GM23338 (cell line): ENCODE measurements at regions not wholly inside any gene's neighbourhood (a gene's known extent, or its start where the extent isn't known, plus 50 kb on each side); places are given as distances from the start of the nearest gene placed in this dataset.

Experiments
- ATAC-seq: fragments of 200-7000 bp; cut with Tn5 transposase; 3 replicates; pipeline ENCODE4 v1.9.1; 2020
- DNase-seq: peaks from one replicate; pipeline ENCODE4 v3.0.0-alpha.2; 2015; ENCODE audit warnings: low spot score
- H2AFZ ChIP-seq: fragments of 200-600 bp; sonication (generic); 2 replicates; pipeline ENCODE4 v1.8.0; 2016; ENCODE audit warnings: antibody characterized with exemption, mild to moderate bottlenecking, moderate library complexity
- H3F3A ChIP-seq: fragments of 200-600 bp; sonication (generic); replicated peaks from 2 replicates; pipeline ENCODE4 v1.8.0; 2017; ENCODE audit warnings: antibody characterized with exemption, mixed run types, low read depth
- H3K27ac ChIP-seq: fragments of 200-600 bp; sonication (generic); 2 replicates; pipeline ENCODE4 v1.6.1; 2016; ENCODE audit warnings: low read depth
- H3K27me3 ChIP-seq: fragments of 200-600 bp; sonication (generic); 2 replicates; pipeline ENCODE4 v1.8.0; 2016; ENCODE audit warnings: mild to moderate bottlenecking, mixed run types, moderate library complexity; ENCODE audit not compliant: insufficient read depth
- H3K36me3 ChIP-seq: fragments of 200-600 bp; sonication (generic); 2 replicates; pipeline ENCODE4 v1.8.0; 2016; ENCODE audit warnings: mild to moderate bottlenecking; ENCODE audit not compliant: insufficient read depth
- H3K4me1 ChIP-seq: fragments of 200-600 bp; sonication (generic); 2 replicates; pipeline ENCODE4 v1.8.0; 2016; ENCODE audit warnings: mild to moderate bottlenecking, moderate library complexity; ENCODE audit not compliant: insufficient read depth
- H3K4me2 ChIP-seq: fragments of 200-600 bp; sonication (generic); 2 replicates; pipeline ENCODE4 v1.7.1; 2017; ENCODE audit warnings: mixed run types
- H3K4me3 ChIP-seq: fragments of 200-600 bp; sonication (generic); 2 replicates; pipeline ENCODE4 v1.6.1; 2016; ENCODE audit warnings: mixed run types
- H3K79me2 ChIP-seq: fragments of 200-600 bp; sonication (generic); replicated peaks from 2 replicates; pipeline ENCODE4 v1.8.0; 2017; ENCODE audit warnings: mild to moderate bottlenecking; ENCODE audit not compliant: insufficient read depth
- H3K9me2 ChIP-seq: fragments of 200-600 bp; sonication (generic); 2 replicates; pipeline ENCODE4 v1.8.0; 2017; ENCODE audit not compliant: insufficient read depth
- H4K20me1 ChIP-seq: fragments of 200-600 bp; sonication (generic); replicated peaks from 2 replicates; pipeline ENCODE4 v1.8.0; 2017; ENCODE audit warnings: mild to moderate bottlenecking; ENCODE audit not compliant: insufficient read depth
- H3K27ac Mint-ChIP-seq: 2 replicates; pipeline ENCODE4 v1.8.0; 2020; ENCODE audit warnings: inconsistent platforms, mild to moderate bottlenecking, moderate library complexity, mixed read lengths
- H3K27me3 Mint-ChIP-seq: 3 replicates; pipeline ENCODE4 v1.8.0; 2022; ENCODE audit warnings: low read depth, mild to moderate bottlenecking, moderate library complexity, mixed read lengths, inconsistent platforms; ENCODE audit not compliant: insufficient read depth, poor library complexity
- H3K36me3 Mint-ChIP-seq: 3 replicates; pipeline ENCODE4 v1.8.0; 2021; ENCODE audit warnings: low read depth, mild to moderate bottlenecking, inconsistent platforms, moderate library complexity, mixed read lengths
- H3K4me1 Mint-ChIP-seq: 3 replicates; pipeline ENCODE4 v1.8.0; 2020; ENCODE audit warnings: mild to moderate bottlenecking, inconsistent platforms, mixed read lengths
- H3K4me3 Mint-ChIP-seq: 3 replicates; pipeline ENCODE4 v1.8.0; 2021; ENCODE audit warnings: moderate library complexity, mild to moderate bottlenecking, inconsistent platforms, mixed read lengths
- H3K9me3 Mint-ChIP-seq: 3 replicates; pipeline ENCODE4 v1.8.0; 2020; ENCODE audit warnings: moderate library complexity, mild to moderate bottlenecking, inconsistent platforms, mixed read lengths
- CREB1 ChIP-seq: fragments of 250-450 bp; sonication (Bioruptor Pico); IDR thresholded peaks from 2 replicates; pipeline ENCODE4 v1.5.0; 2020; ENCODE audit warnings: low read depth, mild to moderate bottlenecking, moderate library complexity
- EZH2 ChIP-seq: fragments of 200-600 bp; sonication (generic); IDR thresholded peaks from one replicate; pipeline ENCODE4 v1.8.0; 2017; ENCODE audit warnings: antibody characterized with exemption, mild to moderate bottlenecking, low read depth; ENCODE audit not compliant: unreplicated experiment
- EZH2phosphoT487 ChIP-seq: fragments of 200-600 bp; sonication (generic); IDR thresholded peaks from one replicate; pipeline ENCODE4 v1.8.1; 2018; ENCODE audit warnings: antibody characterized with exemption; ENCODE audit not compliant: unreplicated experiment
- JUNB ChIP-seq: IDR thresholded peaks from one replicate; pipeline ENCODE4 v1.6.1; 2016; ENCODE audit warnings: antibody characterized with exemption; ENCODE audit not compliant: unreplicated experiment
- NANOG ChIP-seq: IDR thresholded peaks from 2 replicates; pipeline ENCODE4 v1.6.1; 2016; ENCODE audit warnings: antibody characterized with exemption, borderline replicate concordance
- POLR2AphosphoS5 ChIP-seq: IDR thresholded peaks from 2 replicates; pipeline ENCODE4 v1.6.1; 2016; ENCODE audit warnings: antibody characterized with exemption, low read depth
- STAT1 ChIP-seq: IDR thresholded peaks from one replicate; pipeline ENCODE4 v1.6.1; 2016; ENCODE audit warnings: antibody characterized with exemption; ENCODE audit not compliant: unreplicated experiment
- ZNF114 ChIP-seq: fragments of 250-450 bp; sonication (Bioruptor Pico); IDR thresholded peaks from 2 replicates; pipeline ENCODE4 v1.5.0; 2020; ENCODE audit warnings: mild to moderate bottlenecking, moderate library complexity
- ZNF331 ChIP-seq: fragments of 250-450 bp; sonication (Bioruptor Pico); IDR thresholded peaks from 2 replicates; pipeline ENCODE4 v1.5.0; 2020; ENCODE audit warnings: low read depth, mild to moderate bottlenecking, moderate library complexity
- TF ChIP-seq, protein P1 (sequence below): IDR thresholded peaks from one replicate; pipeline ENCODE4 v1.6.1; 2018; ENCODE audit warnings: antibody characterized with exemption; ENCODE audit not compliant: unreplicated experiment
- TF ChIP-seq, protein P2 (sequence below): fragments of 250-450 bp; sonication (Bioruptor Pico); IDR thresholded peaks from 2 replicates; pipeline ENCODE4 v1.5.0; 2020; ENCODE audit warnings: mild to moderate bottlenecking, moderate library complexity

DNA sequence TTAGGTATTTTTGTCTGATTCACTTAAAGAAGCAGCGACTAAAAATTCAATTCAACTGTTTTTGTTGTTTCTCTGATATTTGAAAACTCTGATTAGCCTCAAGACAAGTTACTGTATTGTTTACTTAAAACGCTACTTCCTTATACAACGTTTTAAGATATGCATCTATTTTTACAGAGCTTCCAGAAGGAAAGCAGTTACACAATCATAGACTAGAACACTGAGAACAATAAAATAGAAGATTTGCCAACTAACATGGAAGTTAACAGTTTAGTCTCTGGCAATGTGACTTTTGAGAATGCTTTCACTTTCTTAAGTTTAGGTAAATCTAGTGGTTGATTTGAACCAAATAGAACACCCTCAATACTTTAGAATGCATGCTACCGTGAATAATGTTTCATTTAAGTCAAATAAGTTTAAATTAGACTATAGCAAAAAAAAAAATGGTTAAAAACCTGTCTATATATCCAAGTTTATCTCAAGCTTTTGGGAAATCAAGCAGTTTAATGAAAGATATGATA, 614.8 kb downstream of the DACH1 start:
- no peaks in the 10 kb centered on the region for H3K36me3 ChIP-seq
- ATAC-seq = no peak
- no peaks in the 10 kb centered on the region for H3K9me2 ChIP-seq
- Mint-ChIP-seq H3K27ac (no peak overlapping the region), H3K27me3 (no peaks in the 10 kb centered on the region), H3K4me1 (peaks cover 27% of the 10 kb centered on the region), H3K36me3 (no peaks in the 10 kb centered on the region), H3K9me3 (no peaks in the 10 kb centered on the region), H3K4me3 (no peak overlapping the region)
- H3F3A ChIP-seq = no peaks in the 10 kb centered on the region
- no peaks in the 10 kb centered on the region for H3K79me2 ChIP-seq
- no peaks in the 10 kb centered on the region for H3K27me3 ChIP-seq
- TF ChIP-seq EZH2 = no peak
- TF ChIP-seq, protein P1, sequence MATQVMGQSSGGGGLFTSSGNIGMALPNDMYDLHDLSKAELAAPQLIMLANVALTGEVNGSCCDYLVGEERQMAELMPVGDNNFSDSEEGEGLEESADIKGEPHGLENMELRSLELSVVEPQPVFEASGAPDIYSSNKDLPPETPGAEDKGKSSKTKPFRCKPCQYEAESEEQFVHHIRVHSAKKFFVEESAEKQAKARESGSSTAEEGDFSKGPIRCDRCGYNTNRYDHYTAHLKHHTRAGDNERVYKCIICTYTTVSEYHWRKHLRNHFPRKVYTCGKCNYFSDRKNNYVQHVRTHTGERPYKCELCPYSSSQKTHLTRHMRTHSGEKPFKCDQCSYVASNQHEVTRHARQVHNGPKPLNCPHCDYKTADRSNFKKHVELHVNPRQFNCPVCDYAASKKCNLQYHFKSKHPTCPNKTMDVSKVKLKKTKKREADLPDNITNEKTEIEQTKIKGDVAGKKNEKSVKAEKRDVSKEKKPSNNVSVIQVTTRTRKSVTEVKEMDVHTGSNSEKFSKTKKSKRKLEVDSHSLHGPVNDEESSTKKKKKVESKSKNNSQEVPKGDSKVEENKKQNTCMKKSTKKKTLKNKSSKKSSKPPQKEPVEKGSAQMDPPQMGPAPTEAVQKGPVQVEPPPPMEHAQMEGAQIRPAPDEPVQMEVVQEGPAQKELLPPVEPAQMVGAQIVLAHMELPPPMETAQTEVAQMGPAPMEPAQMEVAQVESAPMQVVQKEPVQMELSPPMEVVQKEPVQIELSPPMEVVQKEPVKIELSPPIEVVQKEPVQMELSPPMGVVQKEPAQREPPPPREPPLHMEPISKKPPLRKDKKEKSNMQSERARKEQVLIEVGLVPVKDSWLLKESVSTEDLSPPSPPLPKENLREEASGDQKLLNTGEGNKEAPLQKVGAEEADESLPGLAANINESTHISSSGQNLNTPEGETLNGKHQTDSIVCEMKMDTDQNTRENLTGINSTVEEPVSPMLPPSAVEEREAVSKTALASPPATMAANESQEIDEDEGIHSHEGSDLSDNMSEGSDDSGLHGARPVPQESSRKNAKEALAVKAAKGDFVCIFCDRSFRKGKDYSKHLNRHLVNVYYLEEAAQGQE = no peak
- no peak for DNase-seq
- H3K4me1 ChIP-seq = peaks cover 11% of the 10 kb centered on the region
- H4K20me1 ChIP-seq = no peaks in the 10 kb centered on the region
- no peak overlapping the region for H3K4me3 ChIP-seq
- no peak overlapping the region for H3K27ac ChIP-seq
- H3K4me2 ChIP-seq = no peak overlapping the region
- H2AFZ ChIP-seq = no peak overlapping the region

DNA sequence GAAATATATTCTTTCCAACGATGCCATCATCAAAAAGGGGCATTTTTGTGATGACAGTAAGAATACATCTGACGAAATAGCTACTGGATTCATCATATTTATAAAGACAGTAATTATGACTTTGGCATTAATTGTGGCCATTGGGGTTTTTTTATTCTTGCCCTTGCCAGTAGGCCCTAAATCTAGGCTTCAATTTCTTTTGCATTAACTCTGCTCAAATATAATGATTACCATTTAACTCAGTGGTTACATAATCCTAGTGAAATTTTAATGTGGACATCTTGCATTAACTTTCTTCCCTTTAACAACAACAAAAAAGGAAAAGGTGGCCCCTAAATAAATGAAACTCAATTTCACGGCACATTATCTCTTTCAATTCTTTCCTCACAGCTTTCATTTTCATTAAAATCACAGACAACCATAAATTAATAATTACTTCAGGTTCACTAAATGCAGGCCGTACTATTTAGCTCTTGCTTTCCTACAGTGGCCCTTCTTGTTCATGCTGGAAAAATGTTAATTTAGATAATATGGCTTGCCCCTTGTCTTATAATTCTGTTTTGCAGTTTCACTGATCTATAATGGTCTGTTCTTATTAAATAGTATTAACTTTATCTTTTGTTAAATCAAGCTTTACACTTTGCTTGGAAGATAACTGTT, 615.6 kb downstream of the DACH1 start:
- Mint-ChIP-seq H3K27me3 (no peaks in the 10 kb centered on the region), H3K27ac (no peak overlapping the region)
- H3K36me3 ChIP-seq = no peaks in the 10 kb centered on the region
- no peak for TF ChIP-seq NANOG
- no peak for TF ChIP-seq ZNF331 (CRISPR knock-in tag)
- TF ChIP-seq EZH2phosphoT487 = no peak
- TF ChIP-seq ZNF114 (CRISPR knock-in tag) = no peak
- TF ChIP-seq, protein P2, sequence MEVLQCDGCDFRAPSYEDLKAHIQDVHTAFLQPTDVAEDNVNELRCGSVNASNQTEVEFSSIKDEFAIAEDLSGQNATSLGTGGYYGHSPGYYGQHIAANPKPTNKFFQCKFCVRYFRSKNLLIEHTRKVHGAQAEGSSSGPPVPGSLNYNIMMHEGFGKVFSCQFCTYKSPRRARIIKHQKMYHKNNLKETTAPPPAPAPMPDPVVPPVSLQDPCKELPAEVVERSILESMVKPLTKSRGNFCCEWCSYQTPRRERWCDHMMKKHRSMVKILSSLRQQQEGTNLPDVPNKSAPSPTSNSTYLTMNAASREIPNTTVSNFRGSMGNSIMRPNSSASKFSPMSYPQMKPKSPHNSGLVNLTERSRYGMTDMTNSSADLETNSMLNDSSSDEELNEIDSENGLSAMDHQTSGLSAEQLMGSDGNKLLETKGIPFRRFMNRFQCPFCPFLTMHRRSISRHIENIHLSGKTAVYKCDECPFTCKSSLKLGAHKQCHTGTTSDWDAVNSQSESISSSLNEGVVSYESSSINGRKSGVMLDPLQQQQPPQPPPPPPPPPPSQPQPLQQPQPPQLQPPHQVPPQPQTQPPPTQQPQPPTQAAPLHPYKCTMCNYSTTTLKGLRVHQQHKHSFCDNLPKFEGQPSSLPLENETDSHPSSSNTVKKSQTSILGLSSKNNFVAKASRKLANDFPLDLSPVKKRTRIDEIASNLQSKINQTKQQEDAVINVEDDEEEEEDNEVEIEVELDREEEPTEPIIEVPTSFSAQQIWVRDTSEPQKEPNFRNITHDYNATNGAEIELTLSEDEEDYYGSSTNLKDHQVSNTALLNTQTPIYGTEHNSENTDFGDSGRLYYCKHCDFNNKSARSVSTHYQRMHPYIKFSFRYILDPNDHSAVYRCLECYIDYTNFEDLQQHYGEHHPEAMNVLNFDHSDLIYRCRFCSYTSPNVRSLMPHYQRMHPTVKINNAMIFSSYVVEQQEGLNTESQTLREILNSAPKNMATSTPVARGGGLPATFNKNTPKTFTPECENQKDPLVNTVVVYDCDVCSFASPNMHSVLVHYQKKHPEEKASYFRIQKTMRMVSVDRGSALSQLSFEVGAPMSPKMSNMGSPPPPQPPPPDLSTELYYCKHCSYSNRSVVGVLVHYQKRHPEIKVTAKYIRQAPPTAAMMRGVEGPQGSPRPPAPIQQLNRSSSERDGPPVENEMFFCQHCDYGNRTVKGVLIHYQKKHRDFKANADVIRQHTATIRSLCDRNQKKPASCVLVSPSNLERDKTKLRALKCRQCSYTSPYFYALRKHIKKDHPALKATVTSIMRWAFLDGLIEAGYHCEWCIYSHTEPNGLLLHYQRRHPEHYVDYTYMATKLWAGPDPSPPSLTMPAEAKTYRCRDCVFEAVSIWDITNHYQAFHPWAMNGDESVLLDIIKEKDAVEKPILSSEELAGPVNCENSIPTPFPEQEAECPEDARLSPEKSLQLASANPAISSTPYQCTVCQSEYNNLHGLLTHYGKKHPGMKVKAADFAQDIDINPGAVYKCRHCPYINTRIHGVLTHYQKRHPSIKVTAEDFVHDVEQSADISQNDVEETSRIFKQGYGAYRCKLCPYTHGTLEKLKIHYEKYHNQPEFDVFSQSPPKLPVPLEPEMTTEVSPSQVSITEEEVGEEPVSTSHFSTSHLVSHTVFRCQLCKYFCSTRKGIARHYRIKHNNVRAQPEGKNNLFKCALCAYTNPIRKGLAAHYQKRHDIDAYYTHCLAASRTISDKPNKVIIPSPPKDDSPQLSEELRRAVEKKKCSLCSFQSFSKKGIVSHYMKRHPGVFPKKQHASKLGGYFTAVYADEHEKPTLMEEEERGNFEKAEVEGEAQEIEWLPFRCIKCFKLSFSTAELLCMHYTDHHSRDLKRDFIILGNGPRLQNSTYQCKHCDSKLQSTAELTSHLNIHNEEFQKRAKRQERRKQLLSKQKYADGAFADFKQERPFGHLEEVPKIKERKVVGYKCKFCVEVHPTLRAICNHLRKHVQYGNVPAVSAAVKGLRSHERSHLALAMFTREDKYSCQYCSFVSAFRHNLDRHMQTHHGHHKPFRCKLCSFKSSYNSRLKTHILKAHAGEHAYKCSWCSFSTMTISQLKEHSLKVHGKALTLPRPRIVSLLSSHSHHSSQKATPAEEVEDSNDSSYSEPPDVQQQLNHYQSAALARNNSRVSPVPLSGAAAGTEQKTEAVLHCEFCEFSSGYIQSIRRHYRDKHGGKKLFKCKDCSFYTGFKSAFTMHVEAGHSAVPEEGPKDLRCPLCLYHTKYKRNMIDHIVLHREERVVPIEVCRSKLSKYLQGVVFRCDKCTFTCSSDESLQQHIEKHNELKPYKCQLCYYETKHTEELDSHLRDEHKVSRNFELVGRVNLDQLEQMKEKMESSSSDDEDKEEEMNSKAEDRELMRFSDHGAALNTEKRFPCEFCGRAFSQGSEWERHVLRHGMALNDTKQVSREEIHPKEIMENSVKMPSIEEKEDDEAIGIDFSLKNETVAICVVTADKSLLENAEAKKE (CRISPR knock-in tag) = no peak
- no peak for TF ChIP-seq POLR2AphosphoS5
- no peak for TF ChIP-seq EZH2
- TF ChIP-seq STAT1 = no peak
- TF ChIP-seq CREB1 (CRISPR knock-in tag) = no peak
- TF ChIP-seq JUNB = no peak

More for the DNA sequence above, 615.6 kb downstream of the DACH1 start:
- Mint-ChIP-seq H3K4me3 (no peak overlapping the region), H3K36me3 (no peaks in the 10 kb centered on the region), H3K9me3 (no peaks in the 10 kb centered on the region), H3K4me1 (peaks cover 27% of the 10 kb centered on the region)
- Histone ChIP-seq H3K4me2 (no peak overlapping the region), H3K79me2 (no peaks in the 10 kb centered on the region), H3K4me1 (peaks cover 11% of the 10 kb centered on the region), H4K20me1 (no peaks in the 10 kb centered on the region), H3K9me2 (no peaks in the 10 kb centered on the region), H3K27me3 (no peaks in the 10 kb centered on the region), H3K4me3 (no peak overlapping the region), H3K27ac (no peak overlapping the region), H3F3A (no peaks in the 10 kb centered on the region), H2AFZ (no peak overlapping the region)
- ATAC-seq (no peak), DNase-seq (no peak)
